ENCODE measurements at regions not wholly inside any gene's neighbourhood (a gene's known extent, or its start where the extent isn't known, plus 50 kb on each side); places are given as distances from the start of the nearest gene placed in this dataset.

GRCh38 chr11:94680426-94680825 is 87.7 kb upstream of the AMOTL1 start:
- H3K9me3 ChIP-seq (ENCODE audit: control insufficient read depth in 4 of 4, low read length in 3 of 4), result no peaks in the 10 kb centered on the region
- TF ChIP-seq HNF4G (IDR thresholded peaks at IDR 0.05), result no peak
- no peak for TF ChIP-seq SP1 (IDR thresholded peaks at IDR 0.05)
- TF ChIP-seq YY1 (IDR thresholded peaks at IDR 0.05), result no peak
- no peak for TF ChIP-seq RAD21 (IDR thresholded peaks at IDR 0.05)
- TF ChIP-seq FOXA1 (IDR thresholded peaks at IDR 0.05), result no peak
- TF ChIP-seq REST (IDR thresholded peaks at IDR 0.05), result no peak
- TF ChIP-seq MAX (IDR thresholded peaks at IDR 0.05), result no peak
- TF ChIP-seq EGR1 (IDR thresholded peaks at IDR 0.05; ENCODE audit: low read depth in 2 of 2), result no peak
- TF ChIP-seq TAF1 (conservative IDR thresholded peaks at IDR 0.05), result no peak
- no peak for TF ChIP-seq ZBTB33 (IDR thresholded peaks at IDR 0.05)
- TF ChIP-seq GABPA (IDR thresholded peaks at IDR 0.05 in 1 of 2, conservative IDR thresholded peaks at IDR 0.05 in 1 of 2), result no peak
- no peak for TF ChIP-seq CTCF (IDR thresholded peaks at IDR 0.05; ENCODE audit: low read depth, low read length, missing input control)
- TF ChIP-seq ATF3 (IDR thresholded peaks at IDR 0.05), result no peak
- TF ChIP-seq NR2F2 (IDR thresholded peaks at IDR 0.05), result no peak
- TF ChIP-seq HNF4A (conservative IDR thresholded peaks at IDR 0.05), result no peak
- no peak for TF ChIP-seq JUND (IDR thresholded peaks at IDR 0.05)
- DNase-seq (ENCODE audit: low spot score), result no peak
- H3K27me3 ChIP-seq (ENCODE audit: control insufficient read depth in 4 of 4, insufficient read depth in 4 of 4, low read length in 3 of 4), result no peaks in the 10 kb centered on the region
- no peak overlapping the region for H3K9ac ChIP-seq (ENCODE audit: low read depth in 1 of 2, low read length in 2 of 2)
- 89% methylated on average over 5 of the region's 5 CpGs for WGBS
- no peak overlapping the region for H3K27ac ChIP-seq (ENCODE audit: low read depth in 1 of 2, low read length in 2 of 2)
- no peaks in the 10 kb centered on the region for H3K4me1 ChIP-seq (ENCODE audit: control insufficient read depth in 4 of 4, insufficient read depth in 4 of 4, low read length in 3 of 4)
- H3K36me3 ChIP-seq (ENCODE audit: control insufficient read depth in 4 of 4, insufficient read depth in 3 of 4, low read depth in 1 of 4, low read length in 3 of 4), result no peaks in the 10 kb centered on the region
- no peak overlapping the region for H3K4me3 ChIP-seq (ENCODE audit: low read depth in 1 of 3, low read length in 3 of 3)

GRCh38 chr11:94681140-94681539 is 87.0 kb upstream of the AMOTL1 start:
- no peak overlapping the region for H3K27ac ChIP-seq (ENCODE audit: low read depth in 1 of 2, low read length in 2 of 2)
- H3K4me3 ChIP-seq (ENCODE audit: low read depth in 1 of 3, low read length in 3 of 3), result no peak overlapping the region
- H3K36me3 ChIP-seq (ENCODE audit: control insufficient read depth in 4 of 4, insufficient read depth in 3 of 4, low read depth in 1 of 4, low read length in 3 of 4), result no peaks in the 10 kb centered on the region
- H3K9me3 ChIP-seq (ENCODE audit: control insufficient read depth in 4 of 4, low read length in 3 of 4), result peaks cover 0 to 2% (median 0%) of the 10 kb centered on the region in 4 donors
- H3K27me3 ChIP-seq (ENCODE audit: control insufficient read depth in 4 of 4, insufficient read depth in 4 of 4, low read length in 3 of 4), result no peaks in the 10 kb centered on the region
- DNase-seq (ENCODE audit: low spot score), result no peak
- 56% methylated on average over 1 of the region's 1 CpG for WGBS
- H3K9ac ChIP-seq (ENCODE audit: low read depth in 1 of 2, low read length in 2 of 2), result no peak overlapping the region
- H3K4me1 ChIP-seq (ENCODE audit: control insufficient read depth in 4 of 4, insufficient read depth in 4 of 4, low read length in 3 of 4), result no peaks in the 10 kb centered on the region
- TF ChIP-seq RXRA (IDR thresholded peaks at IDR 0.05) (no peak), REST (IDR thresholded peaks at IDR 0.05) (no peak), GABPA (IDR thresholded peaks at IDR 0.05 in 1 of 2, conservative IDR thresholded peaks at IDR 0.05 in 1 of 2) (no peak), TAF1 (conservative IDR thresholded peaks at IDR 0.05) (no peak), FOXA2 (IDR thresholded peaks at IDR 0.05) (no peak), MAX (IDR thresholded peaks at IDR 0.05) (no peak), CTCF (IDR thresholded peaks at IDR 0.05; ENCODE audit: low read depth, low read length, missing input control) (no peak), RAD21 (IDR thresholded peaks at IDR 0.05) (no peak), ATF3 (IDR thresholded peaks at IDR 0.05) (no peak), FOXA1 (IDR thresholded peaks at IDR 0.05) (no peak)
